WTC11 (cell line): ENCODE measurements at regions not wholly inside any gene's neighbourhood (a gene's known extent, or its start where the extent isn't known, plus 50 kb on each side); places are given as distances from the start of the nearest gene placed in this dataset.

ENCODE experiments used
- ATF3 ChIP-seq: sonication (generic); formaldehyde crosslinking; conservative IDR thresholded peaks from 2 replicates; pipeline ENCODE4 v1.8.1; 2022; ENCODE audit warnings: mild to moderate bottlenecking, missing genetic modification reagents
- CREM ChIP-seq: sonication (generic); formaldehyde crosslinking; IDR thresholded peaks from 2 replicates; pipeline ENCODE4 v1.8.1; 2022; ENCODE audit warnings: mild to moderate bottlenecking, missing genetic modification reagents, moderate library complexity
- FOXP1 ChIP-seq: sonication (generic); formaldehyde crosslinking; IDR thresholded peaks from 2 replicates; pipeline ENCODE4 v1.8.0; 2022; ENCODE audit warnings: missing genetic modification reagents, mild to moderate bottlenecking, moderate library complexity, borderline replicate concordance
- JUN ChIP-seq: sonication (generic); formaldehyde crosslinking; IDR thresholded peaks from 2 replicates; pipeline ENCODE4 v1.8.0; 2023; ENCODE audit warnings: mild to moderate bottlenecking, missing genetic modification reagents

GRCh38 chr3:111326144-111326995 is 215.6 kb upstream of the CD96 start:
- no peak for TF ChIP-seq JUN (CRISPR knock-in tag)
- no peak for TF ChIP-seq ATF3 (CRISPR knock-in tag)
- TF ChIP-seq FOXP1 (CRISPR knock-in tag) = no peak
- TF ChIP-seq CREM (CRISPR knock-in tag) = no peak
